Fibroblast of the aortic adventitia (primary cell): ENCODE measurements at regions not wholly inside any gene's neighbourhood (a gene's known extent, or its start where the extent isn't known, plus 50 kb on each side); places are given as distances from the start of the nearest gene placed in this dataset.

Source experiments
- DNase-seq: peaks from one replicate; pipeline ENCODE4 v3.0.0-alpha.2; 2010; ENCODE audit warnings: low read depth
- H3K4me3 ChIP-seq: 2 replicates; pipeline ENCODE4 v1.5.1; 2011; ENCODE audit warnings: low read depth, mild to moderate bottlenecking, control low read depth, low read length, moderate library complexity
- CTCF ChIP-seq: IDR thresholded peaks from 2 replicates; pipeline ENCODE4 v1.5.1; 2011; ENCODE audit warnings: mild to moderate bottlenecking, low read length, control low read depth, inconsistent platforms; ENCODE audit not compliant: insufficient read depth

- no peak for DNase-seq
- TF ChIP-seq CTCF: no peak
- no peak overlapping the region for H3K4me3 ChIP-seq
Measured at GRCh38 chr4:32831104-32831503, 2110.9 kb downstream of the PCDH7 start.

GRCh38 chr4:32840461-32841189 lies 2120.5 kb downstream of the PCDH7 start:
- TF ChIP-seq CTCF: no peak
- DNase-seq: no peak
- H3K4me3 ChIP-seq: no peak overlapping the region

GRCh38 chr4:32841217-32841616 lies 2121.0 kb downstream of the PCDH7 start:
- DNase-seq: no peak
- no peak for TF ChIP-seq CTCF
- H3K4me3 ChIP-seq: no peak overlapping the region

- H3K4me3 ChIP-seq: no peak overlapping the region
- DNase-seq: peak; percentile 1
- TF ChIP-seq CTCF: no peak
Measured at GRCh38 chr4:32847461-32847860, 2127.3 kb downstream of the PCDH7 start.

GRCh38 chr4:32855622-32856021 lies 2135.5 kb downstream of the PCDH7 start:
- no peak overlapping the region for H3K4me3 ChIP-seq
- TF ChIP-seq CTCF: no peak
- DNase-seq: no peak

- peak; percentile 0 for DNase-seq
- TF ChIP-seq CTCF: no peak
- H3K4me3 ChIP-seq: no peak overlapping the region
Measured at GRCh38 chr4:32858361-32858760, 2138.2 kb downstream of the PCDH7 start.

GRCh38 chr4:32858971-32859370 lies 2138.8 kb downstream of the PCDH7 start:
- H3K4me3 ChIP-seq: no peak overlapping the region
- TF ChIP-seq CTCF: no peak
- peak; percentile 54 for DNase-seq
